ENCODE measurements at regions not wholly inside any gene's neighbourhood (a gene's known extent, or its start where the extent isn't known, plus 50 kb on each side); places are given as distances from the start of the nearest gene placed in this dataset.

GRCh38 chr2:157169889-157170288, 87.6 kb upstream of the GALNT5 start:
- TF ChIP-seq CTCF (IDR thresholded peaks at IDR 0.05; ENCODE audit: low read depth, low read length), result no peak
- H3K9me3 ChIP-seq (ENCODE audit: low read depth), result no peaks in the 10 kb centered on the region
- H3K27me3 ChIP-seq, result no peaks in the 10 kb centered on the region
- H3K4me1 ChIP-seq (ENCODE audit: low read depth), result no peaks in the 10 kb centered on the region
- DNase-seq (ENCODE audit: low read depth in 1 of 2, low spot score in 1 of 2), result no peak
- no peak overlapping the region for H3K27ac ChIP-seq
- H3K36me3 ChIP-seq, result no peaks in the 10 kb centered on the region
- H3K4me3 ChIP-seq, result no peak overlapping the region

- no peak overlapping the region for H3K4me3 ChIP-seq
- no peak overlapping the region for H3K27ac ChIP-seq
- no peaks in the 10 kb centered on the region for H3K27me3 ChIP-seq
- no peaks in the 10 kb centered on the region for H3K9me3 ChIP-seq (ENCODE audit: low read depth)
- no peaks in the 10 kb centered on the region for H3K4me1 ChIP-seq (ENCODE audit: low read depth)
- no peak for TF ChIP-seq CTCF (IDR thresholded peaks at IDR 0.05; ENCODE audit: low read depth, low read length)
- no peaks in the 10 kb centered on the region for H3K36me3 ChIP-seq
- DNase-seq (ENCODE audit: low read depth in 1 of 2, low spot score in 1 of 2), result peak in 1 of 2 donors; percentile 21
Measured at GRCh38 chr2:157170299-157170698, 87.2 kb upstream of the GALNT5 start.

- H3K4me3 ChIP-seq, result no peak overlapping the region
- DNase-seq (ENCODE audit: low read depth in 1 of 2, low spot score in 1 of 2), result no peak
- H3K4me1 ChIP-seq (ENCODE audit: low read depth), result no peaks in the 10 kb centered on the region
- H3K36me3 ChIP-seq, result no peaks in the 10 kb centered on the region
- no peak overlapping the region for H3K27ac ChIP-seq
- H3K9me3 ChIP-seq (ENCODE audit: low read depth), result no peaks in the 10 kb centered on the region
- no peaks in the 10 kb centered on the region for H3K27me3 ChIP-seq
- no peak for TF ChIP-seq CTCF (IDR thresholded peaks at IDR 0.05; ENCODE audit: low read depth, low read length)
Measured at GRCh38 chr2:157172239-157172638, 85.3 kb upstream of the GALNT5 start.

- H3K4me1 ChIP-seq (ENCODE audit: low read depth), result no peaks in the 10 kb centered on the region
- H3K4me3 ChIP-seq, result no peak overlapping the region
- no peak for TF ChIP-seq CTCF (IDR thresholded peaks at IDR 0.05; ENCODE audit: low read depth, low read length)
- no peak overlapping the region for H3K27ac ChIP-seq
- no peaks in the 10 kb centered on the region for H3K27me3 ChIP-seq
- peak in 1 of 2 donors; percentile 68 for DNase-seq (ENCODE audit: low read depth in 1 of 2, low spot score in 1 of 2)
- H3K9me3 ChIP-seq (ENCODE audit: low read depth), result no peaks in the 10 kb centered on the region
- no peaks in the 10 kb centered on the region for H3K36me3 ChIP-seq
Measured at GRCh38 chr2:157172866-157173578, 84.5 kb upstream of the GALNT5 start.

GRCh38 chr2:157173740-157174184, 83.7 kb upstream of the GALNT5 start:
- no peak for TF ChIP-seq CTCF (IDR thresholded peaks at IDR 0.05; ENCODE audit: low read depth, low read length)
- no peak overlapping the region for H3K27ac ChIP-seq
- H3K4me3 ChIP-seq, result no peak overlapping the region
- peak in 1 of 2 donors; percentile 99 for DNase-seq (ENCODE audit: low read depth in 1 of 2, low spot score in 1 of 2)
- no peaks in the 10 kb centered on the region for H3K36me3 ChIP-seq
- no peaks in the 10 kb centered on the region for H3K27me3 ChIP-seq
- H3K4me1 ChIP-seq (ENCODE audit: low read depth), result no peaks in the 10 kb centered on the region
- no peaks in the 10 kb centered on the region for H3K9me3 ChIP-seq (ENCODE audit: low read depth)

All from cardiac muscle cell (in vitro differentiated cells and primary cell).